Keratinocyte (primary cell): ENCODE measurements at regions not wholly inside any gene's neighbourhood (a gene's known extent, or its start where the extent isn't known, plus 50 kb on each side); places are given as distances from the start of the nearest gene placed in this dataset.

Experiments
- DNase-seq: peaks from one replicate; pipeline ENCODE4 v3.0.0-alpha.2; 2011; ENCODE audit warnings: low read depth, missing footprints, low spot score
- FAIRE-seq: peaks from 2 replicates; lab custom pipeline; 2011; peaks lifted over from hg19 to GRCh38; lab: Jason Lieb, UNC
- H2AFZ ChIP-seq: 2 replicates; pipeline ENCODE4 v1.6.0; 2012; ENCODE audit warnings: low read length, control low read depth, inconsistent platforms; ENCODE audit not compliant: control insufficient read depth
- H3K27ac ChIP-seq: 2 replicates; pipeline ENCODE4 v1.5.1; 2011; ENCODE audit warnings: low read length; ENCODE audit not compliant: control insufficient read depth, insufficient read depth
- H3K27me3 ChIP-seq: 3 replicates; pipeline ENCODE4 v1.6.0; 2011; ENCODE audit warnings: low read length; ENCODE audit not compliant: control insufficient read depth, insufficient read depth; ENCODE audit errors: extremely low read depth
- H3K36me3 ChIP-seq, 2 experiments: 2 replicates in 1 of 2; 3 replicates in 1 of 2; pipeline ENCODE4 v1.5.1; 2011; ENCODE audit warnings: low read length in 2 of 2, mild to moderate bottlenecking in 1 of 2; ENCODE audit not compliant: control insufficient read depth in 2 of 2, insufficient read depth in 2 of 2; ENCODE audit errors: extremely low read depth in 1 of 2
- H3K4me1 ChIP-seq: 3 replicates; pipeline ENCODE4 v1.5.1; 2011; ENCODE audit warnings: low read length; ENCODE audit not compliant: control insufficient read depth, insufficient read depth; ENCODE audit errors: extremely low read depth
- H3K4me2 ChIP-seq: 3 replicates; pipeline ENCODE4 v1.6.0; 2011; ENCODE audit warnings: low read depth, low read length; ENCODE audit not compliant: control insufficient read depth, insufficient read depth; ENCODE audit errors: extremely low read depth
- H3K4me3 ChIP-seq, 3 experiments: fragments of 200-600 bp in 1 of 3; sonication (generic) in 1 of 3; 2 replicates in 2 of 3; 3 replicates in 1 of 3; pipeline ENCODE4 v1.5.1; 2011 to 2016; ENCODE audit warnings: low read length in 3 of 3, mild to moderate bottlenecking in 3 of 3, control low read depth in 2 of 3, inconsistent platforms in 1 of 3, low read depth in 1 of 3, mixed read lengths in 1 of 3, mixed run types in 1 of 3, moderate library complexity in 1 of 3; ENCODE audit not compliant: control insufficient read depth in 2 of 3, insufficient read depth in 2 of 3; ENCODE audit errors: extremely low read depth in 1 of 3
- H3K79me2 ChIP-seq: 2 replicates; pipeline ENCODE4 v1.6.0; 2012; ENCODE audit warnings: low read length; ENCODE audit not compliant: control insufficient read depth, insufficient read depth
- H3K9ac ChIP-seq: 3 replicates; pipeline ENCODE4 v1.6.0; 2011; ENCODE audit warnings: low read length; ENCODE audit not compliant: control insufficient read depth, insufficient read depth; ENCODE audit errors: extremely low read depth
- H3K9me1 ChIP-seq: 3 replicates; pipeline ENCODE4 v1.6.0; 2011; ENCODE audit warnings: low read length; ENCODE audit not compliant: control insufficient read depth, insufficient read depth; ENCODE audit errors: extremely low read depth
- H3K9me3 ChIP-seq: 2 replicates; pipeline ENCODE4 v1.5.1; 2012; ENCODE audit warnings: low read depth, low read length; ENCODE audit not compliant: control insufficient read depth
- H4K20me1 ChIP-seq: 3 replicates; pipeline ENCODE4 v1.6.0; 2011; ENCODE audit warnings: low read length; ENCODE audit not compliant: control insufficient read depth, insufficient read depth; ENCODE audit errors: extremely low read depth
- CTCF ChIP-seq, 3 experiments: IDR thresholded peaks in 1 of 3; conservative IDR thresholded peaks in 1 of 3; optimal IDR thresholded peaks in 1 of 3; 2 replicates in 2 of 3; 3 replicates in 1 of 3; pipeline versions ENCODE3 to v1.5.1; 2011; ENCODE audit warnings: low read length in 3 of 3, mild to moderate bottlenecking in 3 of 3, moderate library complexity in 2 of 3, control low read depth in 1 of 3, inconsistent platforms in 1 of 3; ENCODE audit not compliant: insufficient read depth in 2 of 3; ENCODE audit errors: extremely low read depth in 1 of 3
- EZH2 ChIP-seq: IDR thresholded peaks from one replicate; pipeline ENCODE4 v1.6.1; 2012; ENCODE audit warnings: inconsistent platforms, mild to moderate bottlenecking, low read length, moderate library complexity
- dilution Hi-C: fragments of 300-500 bp; cut with MboI; formaldehyde crosslinking; loops from one replicate; pipeline ENCODE4 v1.7.0; 2020; ENCODE audit warnings: low sequenced_read_pairs; ENCODE audit not compliant: extremely low pct_ligation_motif_present

GRCh38 chr5:125607018-125607417 lies 816.2 kb upstream of the GRAMD2B start:
- DNase-seq: no peak
- no peaks in the 10 kb centered on the region for H3K9me3 ChIP-seq

GRCh38 chr5:125609011-125609410 lies 814.2 kb upstream of the GRAMD2B start:
- no peaks in the 10 kb centered on the region for H4K20me1 ChIP-seq
- no peak for TF ChIP-seq CTCF (optimal IDR thresholded peaks at IDR 0.05 in 1 of 3, IDR thresholded peaks at IDR 0.05 in 1 of 3, conservative IDR thresholded peaks at IDR 0.05 in 1 of 3; ENCODE audit: extremely low read depth in 1 of 3, insufficient read depth in 2 of 3, low read length in 3 of 3)
- no peak for TF ChIP-seq EZH2
- H3K36me3 ChIP-seq: no peaks in the 10 kb centered on the region
- FAIRE-seq: no peak
- H3K4me3 ChIP-seq: no peak overlapping the region
- no peak overlapping the region for H2AFZ ChIP-seq
- no peak for DNase-seq
- no peaks in the 10 kb centered on the region for H3K27me3 ChIP-seq
- no peak overlapping the region for H3K27ac ChIP-seq
- no peaks in the 10 kb centered on the region for H3K9me1 ChIP-seq
- no peaks in the 10 kb centered on the region for H3K79me2 ChIP-seq
- no peak overlapping the region for H3K9ac ChIP-seq
- H3K4me1 ChIP-seq: no peaks in the 10 kb centered on the region
- dilution Hi-C loops: no loop called here
- no peak overlapping the region for H3K4me2 ChIP-seq
- H3K9me3 ChIP-seq: no peaks in the 10 kb centered on the region

More at GRCh38 chr5:125607018-125607417, 816.2 kb upstream of the GRAMD2B start:
- no peak overlapping the region for H3K9ac ChIP-seq
- TF ChIP-seq CTCF (optimal IDR thresholded peaks at IDR 0.05 in 1 of 3, IDR thresholded peaks at IDR 0.05 in 1 of 3, conservative IDR thresholded peaks at IDR 0.05 in 1 of 3; ENCODE audit: extremely low read depth in 1 of 3, insufficient read depth in 2 of 3, low read length in 3 of 3) (no peak), EZH2 (no peak)
- dilution Hi-C loops: no loop called here
- H3K4me2 ChIP-seq: no peak overlapping the region
- H3K4me1 ChIP-seq: no peaks in the 10 kb centered on the region
- no peaks in the 10 kb centered on the region for H3K79me2 ChIP-seq
- no peaks in the 10 kb centered on the region for H3K27me3 ChIP-seq
- no peak for FAIRE-seq
- H3K36me3 ChIP-seq: no peaks in the 10 kb centered on the region
- H3K4me3 ChIP-seq: no peak overlapping the region
- H2AFZ ChIP-seq: no peak overlapping the region
- no peaks in the 10 kb centered on the region for H3K9me1 ChIP-seq
- H4K20me1 ChIP-seq: no peaks in the 10 kb centered on the region
- H3K27ac ChIP-seq: no peak overlapping the region
